Psoas muscle (tissue), 7 donors: ENCODE measurements at regions not wholly inside any gene's neighbourhood (a gene's known extent, or its start where the extent isn't known, plus 50 kb on each side); places are given as distances from the start of the nearest gene placed in this dataset.

Experiments used
- ATAC-seq, 4 donors: fragments of 200-7000 bp; cut with Tn5 transposase; one replicate each; pipeline ENCODE4 v1.9.1; 2020; ENCODE audit warnings: moderate library complexity in 3 of 4, mild to moderate bottlenecking in 2 of 4
- DNase-seq, 2 donors: peaks; one replicate each; pipeline ENCODE4 v3.0.0-alpha.2; 2020
- H3K27ac ChIP-seq: fragments of 200-600 bp; one replicate; pipeline ENCODE4 v1.8.0; 2022
- H3K27me3 ChIP-seq, 3 donors: fragments of 200-600 bp in 1 of 3; one replicate each; pipeline versions ENCODE4 v1.6.1 to v1.8.0; 2013 to 2022; ENCODE audit warnings: low read length in 2 of 3, mild to moderate bottlenecking in 2 of 3, moderate library complexity in 1 of 3; ENCODE audit not compliant: insufficient read depth in 3 of 3
- H3K36me3 ChIP-seq, 2 donors: fragments of 200-600 bp in 1 of 2; one replicate each; pipeline versions ENCODE4 v1.6.1 to v1.8.0; 2013 to 2022; ENCODE audit warnings: low read depth in 1 of 2, mild to moderate bottlenecking in 1 of 2, moderate library complexity in 1 of 2; ENCODE audit not compliant: insufficient read depth in 1 of 2
- H3K4me1 ChIP-seq: fragments of 200-600 bp; one replicate; pipeline ENCODE4 v1.8.0; 2022
- H3K4me3 ChIP-seq: fragments of 200-600 bp; one replicate; pipeline ENCODE4 v1.8.0; 2022; ENCODE audit warnings: mild to moderate bottlenecking
- H3K9me3 ChIP-seq: fragments of 200-600 bp; one replicate; pipeline ENCODE4 v1.8.0; 2022
- WGBS, 3 donors: extraction: QIAGEN DNeasy Blood & Tissue Kit; methylation state at CpG; one replicate each; pipeline versions ENCODE4 v1.1.6 to v1.1.7; 2013; 5-methylcytosine and 5-hydroxymethylcytosine counted together
- intact Hi-C, 2 donors: fragments of 100-400 bp; cut with DNase I; formaldehyde crosslinking; loops; one replicate each; pipeline versions ENCODE4 v1.11.0 to v1.14.2; 2022
- TF ChIP-seq, protein P1 (sequence below): fragments of 200-600 bp; IDR thresholded peaks from one replicate; pipeline ENCODE4 v1.8.0; 2022; ENCODE audit warnings: antibody characterized with exemption
- donor health status: healthy with polysubstance abuse.
- donor health status: DM: no; HTN: no; CAD: no; lungs with moderate emphysema.
- donor health status: Bipolar disorder and iron deficiency.
- donor health status: healthy.
- donor health status: DM: yes; HTN: yes; CAD: no.
- donor health status: DM: no; HTN: no; CAD: no.
- donor health status: DM: yes; HTN: yes; CAD: no.

GRCh38 chr14:65804439-65805112 lies 392.0 kb downstream of the FUT8 start:
- peaks cover 0 to 7% (median 6%) of the 10 kb centered on the region in 3 donors for H3K27me3 ChIP-seq
- WGBS, 3 donors: 33 to 46% (median 36%) methylated on average over 13 to 14 of the region's 14 CpGs
- TF ChIP-seq, protein P1, sequence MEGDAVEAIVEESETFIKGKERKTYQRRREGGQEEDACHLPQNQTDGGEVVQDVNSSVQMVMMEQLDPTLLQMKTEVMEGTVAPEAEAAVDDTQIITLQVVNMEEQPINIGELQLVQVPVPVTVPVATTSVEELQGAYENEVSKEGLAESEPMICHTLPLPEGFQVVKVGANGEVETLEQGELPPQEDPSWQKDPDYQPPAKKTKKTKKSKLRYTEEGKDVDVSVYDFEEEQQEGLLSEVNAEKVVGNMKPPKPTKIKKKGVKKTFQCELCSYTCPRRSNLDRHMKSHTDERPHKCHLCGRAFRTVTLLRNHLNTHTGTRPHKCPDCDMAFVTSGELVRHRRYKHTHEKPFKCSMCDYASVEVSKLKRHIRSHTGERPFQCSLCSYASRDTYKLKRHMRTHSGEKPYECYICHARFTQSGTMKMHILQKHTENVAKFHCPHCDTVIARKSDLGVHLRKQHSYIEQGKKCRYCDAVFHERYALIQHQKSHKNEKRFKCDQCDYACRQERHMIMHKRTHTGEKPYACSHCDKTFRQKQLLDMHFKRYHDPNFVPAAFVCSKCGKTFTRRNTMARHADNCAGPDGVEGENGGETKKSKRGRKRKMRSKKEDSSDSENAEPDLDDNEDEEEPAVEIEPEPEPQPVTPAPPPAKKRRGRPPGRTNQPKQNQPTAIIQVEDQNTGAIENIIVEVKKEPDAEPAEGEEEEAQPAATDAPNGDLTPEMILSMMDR: no peak
- H3K4me1 ChIP-seq: no peaks in the 10 kb centered on the region
- intact Hi-C loops: no loop called here
- H3K27ac ChIP-seq: no peak overlapping the region
- DNase-seq (no peak), ATAC-seq (no peak)
- peaks cover 9% of the 10 kb centered on the region for H3K9me3 ChIP-seq
- no peaks in the 10 kb centered on the region for H3K36me3 ChIP-seq
- H3K4me3 ChIP-seq: no peak overlapping the region

DNA sequence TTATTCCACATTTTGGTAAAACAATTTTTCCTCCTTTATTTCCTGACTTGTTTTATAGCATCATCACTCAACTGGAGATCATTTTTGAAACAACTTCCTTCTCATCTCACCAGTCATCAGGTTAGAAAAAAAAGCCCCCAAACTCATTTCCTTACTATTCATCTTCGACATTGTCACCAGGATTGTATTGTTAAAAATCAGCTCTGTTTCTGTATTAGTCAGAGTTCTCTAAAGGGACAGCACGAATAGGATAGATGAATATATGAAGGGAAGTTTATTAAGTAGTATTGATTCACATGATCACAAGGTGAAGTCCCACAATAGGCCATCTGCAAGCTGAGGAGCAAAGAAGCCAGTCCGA lies 392.6 kb downstream of the FUT8 start:
- H3K36me3 ChIP-seq: no peaks in the 10 kb centered on the region
- H3K4me1 ChIP-seq: no peaks in the 10 kb centered on the region
- no peak overlapping the region for H3K27ac ChIP-seq
- DNase-seq (no peak), ATAC-seq (no peak)
- intact Hi-C loops: no loop called here
- peaks cover 9% of the 10 kb centered on the region for H3K9me3 ChIP-seq
- TF ChIP-seq, protein P1: no peak
- 75 to 80% (median 78%) methylated on average over 3 of the region's 3 CpGs for WGBS, 3 donors
- peaks cover 0 to 7% (median 6%) of the 10 kb centered on the region in 3 donors for H3K27me3 ChIP-seq
- H3K4me3 ChIP-seq: no peak overlapping the region

GRCh38 chr14:65808390-65808789 lies 395.9 kb downstream of the FUT8 start:
- WGBS, 3 donors: 93 to 98% (median 97%) methylated on average over 2 of the region's 2 CpGs
- no peaks in the 10 kb centered on the region for H3K4me1 ChIP-seq
- no peak overlapping the region for H3K4me3 ChIP-seq
- H3K9me3 ChIP-seq: peaks cover 9% of the 10 kb centered on the region
- no peak overlapping the region for H3K27ac ChIP-seq
- TF ChIP-seq, protein P1: no peak
- DNase-seq (no peak), ATAC-seq (no peak)
- peaks cover 0 to 10% (median 9%) of the 10 kb centered on the region in 3 donors for H3K27me3 ChIP-seq
- H3K36me3 ChIP-seq: no peaks in the 10 kb centered on the region
- intact Hi-C loops: no loop called here

- H3K27me3 ChIP-seq: peaks cover 0 to 10% (median 7%) of the 10 kb centered on the region in 3 donors
- H3K36me3 ChIP-seq: no peaks in the 10 kb centered on the region
- DNase-seq (no peak), ATAC-seq (no peak)
- peaks cover 9% of the 10 kb centered on the region for H3K9me3 ChIP-seq
- TF ChIP-seq, protein P1: no peak
- H3K4me3 ChIP-seq: no peak overlapping the region
- 26 to 59% (median 29%) methylated on average over 1 of the region's 1 CpG for WGBS, 3 donors
- H3K4me1 ChIP-seq: no peaks in the 10 kb centered on the region
- intact Hi-C loops: no loop called here
- H3K27ac ChIP-seq: no peak overlapping the region
Measured at GRCh38 chr14:65810322-65810721, 397.8 kb downstream of the FUT8 start.
